ENCODE measurements at regions not wholly inside any gene's neighbourhood (a gene's known extent, or its start where the extent isn't known, plus 50 kb on each side); places are given as distances from the start of the nearest gene placed in this dataset.
"Not testable (repeated sequence)": the region's sequence is repeated elsewhere in the genome, so short reads cannot be mapped to it uniquely, and the experiment has no call there.

DNA sequence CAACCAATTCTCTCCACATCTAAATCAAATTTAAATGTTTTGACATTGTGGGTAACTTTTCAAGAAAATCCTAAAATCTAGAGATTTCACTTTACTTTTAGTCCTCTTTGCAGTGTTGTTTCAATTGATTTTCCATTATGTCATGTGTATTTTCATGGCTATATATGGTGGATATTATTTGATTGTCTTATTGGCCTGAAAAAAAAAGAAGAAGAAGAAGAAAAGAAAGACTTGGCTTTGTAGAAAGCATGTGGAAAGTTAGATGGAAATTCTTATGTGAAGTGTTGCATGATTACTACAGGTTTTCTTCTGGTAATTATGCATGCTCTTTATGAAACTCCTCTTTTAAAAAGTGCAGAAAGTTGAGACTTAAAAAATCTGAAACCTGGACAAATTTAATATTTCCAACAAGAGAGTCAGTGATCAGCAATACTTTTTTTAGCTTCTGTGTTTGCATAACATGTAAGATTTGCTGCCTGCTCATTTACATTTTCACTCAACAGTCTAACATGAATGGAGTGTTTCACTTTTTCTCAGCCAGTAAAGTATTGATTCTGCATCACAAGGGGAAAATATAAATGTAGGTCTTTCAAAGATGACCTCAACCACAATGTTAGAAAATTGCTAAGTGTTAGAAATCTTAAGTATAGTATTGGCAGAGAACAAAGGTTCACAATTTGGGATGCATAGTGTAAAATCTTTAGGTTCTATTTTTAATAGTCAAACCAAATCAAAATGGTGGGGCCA lies 438.7 kb downstream of the BCKDHB start:
- DNase-seq (ENCODE audit: low spot score), result no peak

DNA sequence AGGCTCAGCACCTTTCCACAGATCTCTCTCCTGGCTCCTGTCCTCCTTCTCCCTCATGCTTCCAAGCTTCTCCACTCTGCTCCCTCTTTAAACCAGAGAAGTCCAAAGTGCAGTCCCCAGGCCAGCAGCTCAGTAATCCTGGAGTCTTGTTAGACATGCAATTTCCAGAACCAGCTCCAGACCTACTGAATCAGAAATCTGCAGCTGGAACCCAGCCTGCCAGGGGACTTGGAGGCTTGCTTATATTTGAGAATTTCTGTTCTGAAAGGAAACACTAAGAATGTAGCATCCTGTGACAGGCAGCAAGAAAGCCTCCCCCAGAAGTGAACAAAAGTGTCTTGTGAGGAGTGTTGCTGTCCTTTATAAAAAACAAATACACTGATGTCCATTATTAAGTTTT lies 438.1 kb downstream of the BCKDHB start:
- DNase-seq (ENCODE audit: low spot score), result no peak

DNA sequence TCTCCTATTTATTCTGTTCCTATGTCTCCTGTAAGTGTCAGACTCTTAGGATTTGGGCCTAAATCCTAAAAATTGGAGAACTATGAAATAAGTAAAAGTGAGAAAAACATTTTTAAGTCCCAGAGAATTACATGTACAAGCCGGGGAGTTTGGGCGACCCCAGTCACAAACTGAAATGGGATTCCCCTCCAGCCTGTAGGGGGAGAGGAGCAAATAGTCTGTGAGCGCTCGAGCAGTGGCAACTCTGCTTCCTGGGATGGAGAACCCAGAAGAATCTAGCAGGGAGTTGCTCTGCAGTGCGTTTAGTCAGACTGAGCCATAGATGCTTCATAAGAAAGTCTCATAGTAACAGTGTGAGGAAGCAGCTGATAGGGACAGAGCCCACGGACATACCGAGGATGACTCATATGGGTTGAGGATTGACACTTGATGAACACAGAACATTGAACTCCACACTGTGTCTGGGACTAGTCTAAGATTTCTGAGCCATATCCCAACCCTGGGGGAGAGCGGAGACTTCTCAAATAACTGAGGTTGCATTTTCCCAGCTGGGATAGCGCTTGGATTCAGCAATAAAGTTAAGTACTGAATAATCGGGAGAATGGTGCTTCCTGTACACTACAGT lies 437.2 kb downstream of the BCKDHB start:
- no peak for DNase-seq (ENCODE audit: low spot score)

DNA sequence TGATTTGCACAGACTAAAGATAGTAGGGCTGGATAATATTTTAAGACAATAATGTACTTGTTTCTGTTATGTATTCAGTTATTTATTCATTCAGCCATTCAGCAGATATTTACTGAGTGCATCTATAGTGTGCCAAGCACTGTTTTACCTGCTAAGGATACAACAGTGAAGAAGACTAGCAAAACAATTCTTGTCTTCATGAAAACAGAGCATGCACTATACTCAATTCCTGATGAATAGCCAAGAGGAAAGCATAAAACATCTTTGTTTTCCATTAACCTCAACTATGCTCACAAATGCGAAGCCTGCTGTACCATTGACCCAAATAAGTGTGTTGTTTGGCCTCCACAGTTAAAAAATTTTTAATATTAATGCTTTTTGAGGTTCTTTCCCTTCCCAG lies 436.7 kb downstream of the BCKDHB start:
- no peak for DNase-seq (ENCODE audit: low spot score)

DNA sequence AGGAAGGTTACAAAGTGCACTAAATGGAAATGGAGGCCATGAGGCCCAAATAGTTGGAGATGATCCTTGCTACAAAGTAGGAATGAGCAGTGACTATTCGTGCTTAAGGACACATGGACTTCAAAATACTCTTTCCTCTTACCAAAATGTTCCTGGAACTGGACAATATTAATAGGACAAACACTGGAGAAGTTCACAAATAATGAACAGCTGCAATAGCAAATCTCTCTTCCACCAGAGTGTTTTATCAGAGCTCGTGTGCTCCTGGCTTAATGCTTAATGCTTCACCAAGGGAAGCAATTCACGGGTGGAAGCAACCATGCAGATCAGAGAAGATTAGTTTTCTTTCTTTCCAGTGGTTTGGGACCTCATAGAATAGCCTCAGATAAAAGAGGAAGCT lies 435.4 kb downstream of the BCKDHB start:
- no peak for DNase-seq (ENCODE audit: low spot score)

DNA sequence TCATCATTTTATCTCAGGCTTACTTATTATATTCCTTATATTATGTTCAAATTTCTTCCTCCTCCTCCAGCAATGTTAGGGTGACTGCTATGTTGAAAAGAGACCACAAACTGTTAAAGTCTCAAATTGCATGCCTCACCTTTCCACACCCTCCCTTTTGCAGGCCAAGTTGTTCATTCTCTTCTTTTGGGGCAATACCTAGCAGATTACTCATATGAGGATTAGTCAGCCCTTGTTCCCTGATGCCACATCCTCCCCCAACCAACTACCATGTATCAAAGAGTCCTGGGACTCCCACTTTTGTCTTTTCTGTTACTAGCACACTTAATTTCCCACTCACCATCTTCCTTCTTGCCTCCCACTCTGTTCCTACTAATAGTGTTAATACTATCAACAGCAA lies 434.7 kb downstream of the BCKDHB start:
- DNase-seq (ENCODE audit: low spot score), result no peak

DNA sequence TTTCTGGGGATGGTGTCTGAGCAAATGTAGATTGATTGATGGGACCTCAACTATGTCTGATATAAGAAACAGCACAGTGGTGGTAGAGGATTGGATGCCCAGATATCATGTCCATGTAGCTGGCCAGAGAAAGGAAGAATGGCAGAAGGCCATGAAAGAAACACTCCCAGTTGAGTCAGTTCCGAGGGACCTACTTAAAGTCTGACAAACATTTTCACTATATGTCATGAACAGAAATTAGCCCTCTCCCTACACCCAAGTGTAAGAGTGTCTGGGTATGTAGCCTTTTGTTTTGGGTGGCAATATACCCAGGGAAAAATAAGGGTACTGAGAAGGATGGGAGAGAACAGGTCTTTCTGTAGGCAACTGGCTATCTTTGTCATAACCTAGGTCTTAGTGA lies 434.2 kb downstream of the BCKDHB start:
- no peak for DNase-seq (ENCODE audit: low spot score)

DNA sequence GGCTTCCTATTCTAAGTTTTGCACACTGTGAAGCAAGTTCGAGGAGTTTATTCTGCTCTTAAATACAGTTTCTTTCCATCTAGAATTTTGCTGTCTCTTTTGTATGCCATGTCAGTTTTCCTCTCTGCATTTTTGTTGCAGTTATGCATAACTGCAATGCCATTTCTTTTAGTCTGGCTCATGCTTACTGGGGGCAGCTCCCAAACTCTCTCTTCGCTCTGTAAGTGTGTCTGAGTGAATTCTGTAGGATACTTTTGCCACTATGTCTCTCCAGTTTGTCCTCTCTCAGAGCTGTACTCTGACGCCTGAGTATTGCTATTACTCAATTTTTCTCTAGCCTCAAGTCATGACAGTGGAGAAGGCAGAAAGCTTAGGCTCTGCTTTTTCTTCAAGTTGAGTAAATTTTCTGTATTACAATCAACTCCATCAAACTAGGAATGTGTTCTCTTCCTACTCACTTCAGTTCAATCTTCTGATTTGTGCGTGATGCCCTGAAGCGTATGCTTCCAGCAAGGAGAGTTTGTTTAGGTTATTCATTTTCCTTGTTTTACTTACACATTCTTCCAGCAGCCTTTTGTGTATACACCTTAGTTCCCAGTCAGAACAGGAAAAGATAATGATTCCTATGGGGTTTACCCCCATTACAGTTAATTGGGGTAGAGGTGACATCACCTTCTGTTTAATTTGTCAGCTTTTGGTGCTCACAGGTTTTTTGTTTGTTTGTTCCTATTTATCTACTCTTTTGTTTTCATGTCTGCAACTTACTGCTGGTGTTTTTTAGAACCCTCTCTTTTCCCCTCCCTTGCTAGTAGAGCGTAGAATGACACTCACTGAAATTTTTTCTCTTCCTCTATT lies 430.9 kb downstream of the BCKDHB start:
- DNase-seq (ENCODE audit: low spot score), result no peak

DNA sequence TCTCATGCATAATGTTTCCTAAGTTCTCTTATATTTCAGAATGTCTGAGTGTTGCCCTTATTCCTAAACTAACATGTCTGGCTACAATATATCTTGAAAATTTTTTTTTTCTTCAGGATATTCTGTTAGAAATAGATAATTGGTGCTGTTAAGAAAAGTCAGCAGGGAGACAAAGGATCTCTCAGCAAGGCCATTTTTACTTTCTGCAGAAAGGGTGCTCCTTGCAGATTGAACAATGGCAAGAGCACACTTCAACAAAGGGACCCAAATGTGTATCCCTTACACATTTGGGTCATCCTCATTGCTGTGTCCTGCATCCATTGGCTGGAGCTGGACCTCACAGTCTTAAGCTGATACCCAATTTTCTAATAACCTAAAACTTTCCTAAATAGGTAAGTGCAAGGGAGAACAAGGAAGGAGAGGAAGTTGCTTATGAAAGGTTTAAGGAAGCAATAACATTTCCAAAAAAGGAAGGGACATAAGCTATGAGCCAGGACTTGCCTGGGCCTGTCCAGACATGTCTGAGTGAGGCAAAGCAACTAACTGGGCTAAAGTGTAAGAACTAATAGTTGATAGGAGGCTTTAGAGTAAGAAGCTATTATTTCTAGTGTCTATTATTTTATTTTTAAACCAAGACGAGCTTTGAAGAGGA lies 429.6 kb downstream of the BCKDHB start:
- DNase-seq (ENCODE audit: low spot score), result no peak

DNA sequence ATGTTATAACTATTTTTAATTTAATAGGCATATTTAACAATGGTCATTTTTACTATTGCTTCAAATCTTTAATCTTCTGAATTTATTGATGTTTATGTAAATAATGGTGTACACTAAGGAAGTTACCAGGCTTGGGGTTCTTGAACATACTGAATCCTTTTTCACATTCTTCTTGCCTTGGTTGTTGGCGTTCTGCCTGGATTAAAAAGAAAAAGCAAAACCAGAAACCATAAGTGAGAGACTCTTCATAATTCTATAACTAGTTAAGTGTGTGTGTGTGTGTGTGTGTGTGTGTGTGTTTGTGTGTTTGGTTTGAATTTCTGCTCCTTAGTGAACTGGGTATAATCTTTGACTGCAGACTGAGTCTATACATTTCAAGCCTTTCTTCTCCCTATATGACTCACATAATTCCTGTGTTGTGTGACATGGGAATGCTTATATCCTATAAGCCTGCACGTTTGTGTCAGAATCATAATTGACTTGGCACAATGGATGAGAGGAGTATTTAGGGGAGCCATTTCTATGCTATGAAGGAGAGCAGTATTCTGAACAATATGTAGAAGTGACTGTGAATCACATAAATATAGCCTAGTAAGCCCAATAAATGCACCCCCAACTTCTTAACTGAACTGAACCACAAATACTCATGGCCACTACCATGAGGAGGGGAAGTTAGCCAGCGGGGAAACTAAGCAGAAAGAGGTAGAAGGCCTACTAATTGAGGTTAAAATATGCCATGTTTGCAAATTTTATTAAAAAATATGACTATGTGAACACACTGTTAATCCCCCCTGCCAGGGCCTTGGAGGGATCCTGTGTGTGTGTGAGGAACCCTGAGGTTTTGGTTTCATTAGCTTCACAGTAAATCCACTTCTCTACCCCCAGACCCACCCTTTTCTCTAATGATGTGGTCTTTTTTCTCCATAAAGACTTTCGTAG lies 425.5 kb downstream of the BCKDHB start:
- DNase-seq (ENCODE audit: low spot score), result no peak

DNA sequence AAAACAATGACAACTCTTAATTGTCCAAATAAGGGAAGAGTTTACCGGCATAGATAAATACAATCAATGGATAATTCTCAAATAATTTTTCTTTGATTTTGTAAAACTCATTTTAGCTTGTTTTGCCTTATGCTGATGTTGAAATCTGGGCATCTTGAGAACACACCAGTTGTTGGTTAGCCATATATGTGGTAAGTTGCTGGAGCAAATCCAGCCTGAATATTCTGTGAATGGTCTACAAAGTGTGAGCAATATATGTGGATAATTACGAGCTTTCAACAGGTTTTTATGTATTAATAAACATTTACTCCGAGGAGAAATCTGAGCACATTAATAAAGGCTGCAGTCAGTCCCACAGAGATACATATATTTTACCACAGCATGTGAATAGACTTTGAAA lies 423.6 kb downstream of the BCKDHB start:
- DNase-seq (ENCODE audit: low spot score), result no peak

DNA sequence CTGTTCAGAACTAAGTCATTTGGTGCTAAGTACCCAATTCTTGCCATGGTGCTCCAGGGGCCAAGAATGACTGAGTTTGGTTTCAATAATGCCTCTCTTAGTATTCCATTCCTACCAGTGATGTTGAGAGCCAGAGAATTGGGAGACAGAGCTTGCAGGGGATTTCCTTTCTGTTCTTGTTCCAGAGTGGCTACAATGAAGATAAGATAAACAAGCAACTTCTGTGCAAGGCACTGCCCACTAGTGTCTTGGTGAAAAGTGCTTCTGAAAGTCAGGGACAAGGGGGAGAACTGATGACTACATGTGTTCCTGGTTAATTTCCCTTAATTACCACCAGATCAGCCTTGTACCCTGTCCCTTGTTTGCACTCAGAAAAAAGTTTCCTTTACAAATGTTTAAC lies 421.6 kb downstream of the BCKDHB start:
- no peak for DNase-seq (ENCODE audit: low spot score)

DNA sequence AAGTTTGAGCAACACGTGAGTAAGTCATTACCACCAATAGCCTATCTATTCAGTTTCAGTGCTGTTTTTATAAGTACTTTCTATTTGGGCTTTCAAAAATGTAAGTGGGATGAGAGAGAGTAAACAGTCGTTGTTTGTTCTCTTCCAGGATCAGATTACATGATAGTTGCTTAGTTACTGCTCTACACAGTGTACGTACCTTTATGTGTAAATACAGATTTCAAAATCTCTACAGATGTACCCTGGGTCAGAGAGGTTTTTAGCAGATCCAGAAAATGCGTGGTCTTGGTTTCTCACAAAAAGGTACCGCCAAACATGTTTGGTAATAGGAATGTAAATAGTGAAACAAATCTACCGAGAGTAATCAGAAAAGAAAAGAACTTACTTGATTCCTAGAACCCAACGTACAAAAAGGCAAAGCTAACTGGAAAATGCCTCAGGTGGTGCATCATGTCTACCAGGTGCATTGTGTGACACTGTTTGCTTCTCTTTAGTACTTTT lies 421.1 kb downstream of the BCKDHB start:
- no peak for DNase-seq (ENCODE audit: low spot score)

DNA sequence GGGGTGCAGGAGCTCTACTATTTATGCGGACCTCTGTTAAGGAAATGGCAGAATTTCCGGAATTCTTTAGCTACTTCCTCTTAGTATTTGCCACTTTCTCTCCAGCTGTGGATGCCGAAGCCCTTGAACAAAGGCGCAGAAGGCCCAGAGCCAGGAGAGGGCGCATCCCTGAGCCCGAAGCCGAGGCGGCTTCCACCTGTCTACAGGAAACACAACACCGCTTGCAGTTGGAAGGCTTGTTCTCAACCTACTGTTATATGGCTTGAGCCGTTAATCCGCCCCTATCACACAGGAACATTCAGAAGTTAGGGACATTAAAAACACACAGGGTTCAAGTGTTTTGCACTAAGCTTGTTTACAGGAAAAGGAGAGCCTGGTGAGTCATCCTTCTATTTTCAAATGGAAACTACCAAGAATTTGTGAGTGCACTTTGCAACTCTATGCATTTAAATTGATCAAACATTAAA lies 417.1 kb downstream of the BCKDHB start:
- DNase-seq (ENCODE audit: low spot score), result no peak

DNA sequence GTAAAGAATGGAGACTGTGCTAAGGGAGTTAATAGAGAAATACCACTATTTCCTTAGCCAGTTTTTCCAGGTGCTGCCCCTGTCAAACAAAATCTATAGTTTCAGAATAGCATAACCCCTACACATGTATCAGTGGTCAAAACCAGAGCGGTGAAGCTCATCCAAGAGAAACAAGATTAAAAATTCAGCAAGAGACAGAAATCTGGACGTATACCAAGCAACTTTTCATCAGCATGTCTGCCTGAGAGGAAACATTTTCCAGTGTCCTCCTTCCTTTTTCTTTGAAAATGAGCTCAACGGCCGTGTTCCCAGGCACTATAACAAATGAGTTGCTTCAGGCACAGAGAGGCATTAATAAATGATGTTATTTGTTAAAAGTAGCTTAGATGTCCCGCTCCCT lies 416.5 kb downstream of the BCKDHB start:
- DNase-seq (ENCODE audit: low spot score), result no peak

DNA sequence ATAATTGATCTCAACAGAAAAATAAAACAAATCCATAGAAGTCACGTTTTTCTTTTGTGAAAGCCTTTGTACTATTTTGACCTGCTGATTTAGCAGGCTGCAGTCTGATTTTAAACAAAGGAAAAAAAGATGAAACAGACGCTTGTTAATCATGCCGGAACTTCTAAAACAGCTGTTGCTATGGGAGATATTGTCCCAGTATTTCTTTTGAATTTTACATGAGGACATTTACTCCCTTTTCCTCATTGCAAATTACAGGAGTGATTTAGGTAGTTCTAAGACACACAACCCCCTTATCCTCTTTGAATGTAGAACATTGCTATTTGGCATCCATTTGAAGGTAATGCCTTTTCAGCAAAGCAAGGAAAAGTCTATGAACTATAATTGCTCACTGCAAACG lies 416.1 kb downstream of the BCKDHB start:
- no peak for DNase-seq (ENCODE audit: low spot score)

DNA sequence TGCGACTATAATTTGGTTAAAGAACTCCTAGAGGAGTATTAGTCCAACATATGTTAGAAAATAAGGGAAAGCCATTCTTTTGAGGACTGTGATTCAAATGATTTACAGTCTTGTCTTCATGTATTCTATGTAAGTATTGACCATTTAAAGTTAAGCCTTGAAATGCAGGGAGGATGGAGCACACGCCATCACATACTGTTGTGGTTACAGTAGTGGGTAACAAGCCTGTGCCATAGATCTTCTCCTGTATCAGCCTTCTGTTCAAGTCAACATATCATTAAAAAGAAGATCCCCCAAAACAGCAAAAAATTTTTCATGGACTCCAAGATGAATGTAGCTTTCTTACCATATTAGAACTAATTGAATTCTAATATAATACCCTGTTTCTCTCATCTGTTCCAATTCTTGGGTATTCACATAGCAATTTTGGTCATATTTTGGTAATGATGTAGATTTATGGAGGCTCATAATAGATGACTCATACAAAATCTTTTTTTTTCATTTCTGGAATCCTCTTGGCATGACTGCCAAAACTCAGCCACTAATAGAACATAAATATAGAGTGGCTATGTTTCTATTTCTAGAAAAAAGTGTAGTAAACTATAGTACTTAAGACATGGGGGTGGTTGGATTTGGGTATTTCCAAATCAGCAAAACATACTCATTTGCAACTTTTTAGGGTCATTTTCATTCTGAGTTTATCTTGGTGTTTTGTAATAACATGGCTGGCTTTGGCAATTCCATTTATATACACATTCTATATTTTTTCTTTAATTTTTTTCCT lies 413.5 kb downstream of the BCKDHB start:
- DNase-seq (ENCODE audit: low spot score), result no peak

DNA sequence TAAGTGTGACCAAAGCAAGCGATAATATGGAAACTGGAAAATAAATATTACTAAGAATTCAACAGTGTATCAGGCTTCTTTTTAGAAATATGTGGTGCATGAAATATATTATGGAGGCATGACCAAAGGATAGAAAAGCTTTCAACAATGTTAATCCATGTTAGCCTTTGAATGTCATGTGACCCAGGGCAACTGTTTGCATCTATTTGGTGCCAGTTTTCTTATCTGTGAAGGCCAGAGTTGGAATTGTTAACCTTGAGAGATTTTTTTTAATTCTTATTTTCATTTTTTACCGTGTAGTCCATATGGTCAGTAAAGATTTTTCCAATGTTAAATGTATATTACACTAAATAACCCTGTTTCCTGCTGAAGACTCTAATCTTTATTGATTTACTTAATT lies 411.1 kb downstream of the BCKDHB start:
- DNase-seq (ENCODE audit: low spot score), result no peak

DNA sequence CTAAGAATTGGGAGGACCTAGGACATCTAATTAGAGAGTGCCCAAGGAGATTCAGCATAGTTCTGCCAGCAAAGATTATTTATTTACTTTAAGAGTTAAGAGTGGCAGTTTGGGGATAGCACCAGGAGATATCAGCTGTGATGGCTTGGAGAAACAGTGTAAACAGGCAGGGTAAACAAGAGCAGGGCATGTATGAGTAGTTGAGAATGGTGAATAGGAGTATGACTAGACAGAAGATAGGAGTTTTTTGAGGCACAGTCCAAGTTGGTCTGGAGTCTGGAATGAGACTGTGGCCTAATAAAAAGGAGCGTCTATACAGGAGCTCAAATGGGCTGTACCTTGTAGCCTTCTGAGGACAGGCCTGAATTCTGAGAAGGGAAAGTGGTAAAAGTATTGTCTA lies 404.1 kb downstream of the BCKDHB start:
- DNase-seq (ENCODE audit: low spot score), result not testable (repeated sequence)

DNA sequence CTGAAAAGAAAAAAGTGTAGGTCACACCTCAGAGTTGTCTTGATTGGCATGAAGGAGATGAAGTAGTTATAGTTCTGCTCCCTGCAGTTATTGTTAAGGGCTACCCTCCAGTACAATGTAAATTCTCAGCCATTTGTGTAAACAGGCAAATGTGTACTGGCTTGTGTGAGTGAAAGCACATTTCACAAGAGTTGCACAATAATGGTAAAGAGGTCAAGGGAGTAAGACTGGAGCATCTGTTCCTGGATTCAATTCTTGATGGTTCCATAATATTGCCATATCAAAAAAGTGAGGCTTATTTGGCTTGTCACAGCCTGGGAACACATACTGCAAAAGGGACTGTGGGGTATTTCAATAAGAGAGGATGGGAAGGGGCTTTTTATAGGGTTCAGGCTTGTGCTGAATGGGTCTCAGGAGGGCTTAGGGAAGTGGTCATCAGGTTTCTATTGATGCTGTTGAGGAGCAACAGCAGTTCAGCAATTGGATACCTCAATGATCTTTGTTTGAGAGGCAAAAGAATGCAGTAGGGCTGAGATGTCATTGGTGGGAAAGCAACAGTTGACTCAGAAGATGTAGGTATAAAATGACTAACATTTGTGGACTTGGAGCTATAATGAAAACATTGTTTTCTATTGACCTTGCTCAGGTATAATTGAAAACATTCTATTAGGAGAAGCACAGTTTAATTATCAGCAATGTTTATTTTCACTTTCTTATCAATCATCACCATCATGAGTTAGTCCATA lies 402.6 kb downstream of the BCKDHB start:
- DNase-seq (ENCODE audit: low spot score), result no peak
